GM18951 (cell line): ENCODE measurements at regions not wholly inside any gene's neighbourhood (a gene's known extent, or its start where the extent isn't known, plus 50 kb on each side); places are given as distances from the start of the nearest gene placed in this dataset.

ENCODE experiments used
- POLR2A ChIP-seq: IDR thresholded peaks from 4 replicates; pipeline ENCODE4 v1.6.1; 2011; ENCODE audit warnings: mild to moderate bottlenecking; ENCODE audit not compliant: insufficient read length, insufficient read depth; ENCODE audit errors: extremely low read depth
- in situ Hi-C: fragments of 300-500 bp; cut with MboI; formaldehyde crosslinking; loops from one replicate; pipeline ENCODE4 v1.12.0; 2022; ENCODE audit warnings: low sequenced_read_pairs, mixed read lengths, inconsistent platforms; ENCODE audit not compliant: unreplicated experiment

DNA sequence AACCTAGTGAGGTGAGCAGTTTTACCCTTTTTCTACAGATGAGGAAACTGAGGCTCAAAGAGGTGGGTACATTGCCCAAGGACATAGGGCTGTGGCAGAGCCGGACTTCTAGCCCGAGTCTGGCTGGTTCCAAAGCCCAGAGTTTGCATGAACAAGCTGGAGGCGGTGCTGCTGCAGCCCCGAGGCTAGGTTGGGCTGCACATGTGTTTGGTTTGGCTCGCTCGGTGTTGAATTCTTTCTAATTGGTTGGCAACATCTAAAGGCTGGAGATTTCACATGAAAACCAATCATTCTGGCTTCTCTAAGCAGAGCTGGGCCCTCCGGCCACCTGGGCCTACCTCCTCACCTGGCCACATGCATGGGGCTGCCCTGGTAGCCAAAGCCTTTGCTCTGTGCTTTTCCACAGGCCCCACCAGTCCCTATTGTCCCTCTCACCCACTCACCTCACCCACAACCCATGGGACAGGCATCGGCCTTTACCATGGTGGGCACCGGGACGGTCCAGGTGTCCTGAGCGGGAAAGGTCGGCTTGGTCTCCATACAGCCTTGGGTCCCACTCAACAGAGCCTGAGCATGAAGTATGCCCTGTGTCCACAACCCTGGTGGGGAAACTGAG lies 262.3 kb downstream of the NSG2 start:
- TF ChIP-seq POLR2A: no peak
- in situ Hi-C loops: loop anchor here (10.0 to 25.0 kb wide), 2 partner anchors 273 to 695 kb away; partner anchors contain the start of gene BOD1

DNA sequence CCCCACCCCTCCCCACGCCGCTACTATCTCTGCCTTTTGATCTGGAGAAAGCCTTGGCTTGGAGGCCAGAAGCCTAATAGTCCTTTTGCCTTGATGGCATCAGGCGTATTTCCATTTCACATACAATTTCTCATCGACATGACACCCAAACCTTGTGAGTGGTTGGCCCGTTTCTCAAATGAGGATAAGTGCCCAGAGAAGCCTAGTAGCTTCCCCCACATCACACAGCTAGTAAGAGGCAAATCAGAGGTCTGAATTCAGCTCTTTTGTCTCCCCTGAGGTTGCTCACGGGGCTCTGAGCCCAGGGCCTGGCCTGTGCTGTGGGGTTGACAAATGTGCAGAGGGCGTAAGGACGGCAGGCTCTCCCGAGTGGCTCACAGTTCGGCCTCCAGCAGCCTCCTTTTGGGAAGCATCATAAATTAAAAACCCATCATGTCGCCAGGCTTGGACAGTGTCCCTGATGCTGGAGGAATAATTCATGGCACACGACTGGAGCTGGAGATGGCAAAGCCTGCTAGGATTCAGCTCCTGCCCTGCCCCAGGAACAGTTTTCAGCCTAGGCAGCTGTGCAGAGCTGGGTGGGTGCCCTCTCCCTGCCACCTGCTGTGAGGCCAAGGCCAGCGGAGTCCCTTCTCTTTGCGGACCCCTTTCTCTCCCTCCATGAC lies 263.8 kb downstream of the NSG2 start:
- in situ Hi-C loops: loop anchor here (10.0 to 25.0 kb wide), 2 partner anchors 274 to 697 kb away; partner anchors contain the start of gene BOD1
- no peak for TF ChIP-seq POLR2A

DNA sequence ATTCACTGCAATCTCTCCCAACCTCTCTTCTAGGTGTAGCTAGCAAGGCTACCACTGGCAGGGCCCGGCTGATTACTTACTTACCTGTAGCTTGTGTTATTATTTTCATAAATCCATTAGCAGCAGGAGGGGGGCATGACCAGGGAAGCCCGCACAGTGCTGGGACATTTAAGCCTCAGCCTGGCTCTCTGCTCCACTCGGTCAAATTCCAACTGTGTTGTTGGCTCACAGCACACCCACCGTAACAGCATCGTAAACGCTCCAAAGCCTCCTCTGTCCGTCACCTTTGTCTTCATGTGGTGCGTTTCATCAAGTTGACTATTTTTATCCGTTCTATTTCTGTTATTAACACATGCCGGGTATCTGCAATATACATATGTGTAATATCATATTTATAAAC lies 264.7 kb downstream of the NSG2 start:
- TF ChIP-seq POLR2A: no peak
- in situ Hi-C loops: loop anchor here (25.0 kb wide), 1 partner anchor 698 kb away; the partner anchor contains the start of gene BOD1

DNA sequence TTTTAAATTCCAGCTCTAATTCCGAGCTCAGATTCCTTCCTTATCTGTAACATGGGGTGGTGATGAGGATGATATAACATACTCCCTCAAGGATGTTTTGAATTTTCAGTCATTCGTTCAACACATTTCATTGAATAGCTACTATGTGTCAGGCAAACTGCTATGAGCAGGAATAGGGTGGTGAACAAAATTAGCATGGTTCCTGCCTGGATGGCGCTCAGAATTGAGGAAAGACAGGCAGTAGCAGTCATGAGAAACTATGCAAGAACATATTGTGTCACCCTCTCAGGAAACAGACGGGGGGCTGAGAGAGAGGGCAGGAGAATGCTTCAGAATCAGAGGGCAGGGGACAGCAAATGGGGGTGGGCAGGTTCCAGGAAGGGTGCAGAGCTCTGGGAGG lies 265.2 kb downstream of the NSG2 start:
- in situ Hi-C loops: loop anchor here (25.0 kb wide), 1 partner anchor 698 kb away; the partner anchor contains the start of gene BOD1

DNA sequence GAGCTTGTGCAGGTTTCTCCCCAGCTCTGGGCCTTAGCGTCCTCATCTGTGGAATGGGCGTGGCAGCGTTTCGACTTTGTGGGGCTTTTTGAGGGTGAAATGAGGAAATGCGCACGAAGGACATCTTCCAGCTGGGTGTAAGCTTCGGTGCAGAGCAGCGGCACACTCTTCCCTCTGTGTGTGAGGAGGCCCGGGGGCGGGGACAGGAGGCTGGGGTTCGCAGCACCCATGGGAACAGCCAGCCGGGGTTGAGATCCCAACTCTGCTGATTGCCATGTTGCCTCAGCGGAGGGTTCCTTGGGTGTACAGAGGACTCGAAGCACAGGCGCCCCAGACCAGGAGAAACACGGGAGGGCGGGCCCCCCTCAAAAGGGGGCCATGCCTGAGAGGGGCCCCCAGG lies 265.6 kb downstream of the NSG2 start:
- TF ChIP-seq POLR2A: no peak
- in situ Hi-C loops: loop anchor here (25.0 kb wide), 1 partner anchor 699 kb away; the partner anchor contains the start of gene BOD1

More for the DNA sequence above, 265.2 kb downstream of the NSG2 start:
- TF ChIP-seq POLR2A: no peak

DNA sequence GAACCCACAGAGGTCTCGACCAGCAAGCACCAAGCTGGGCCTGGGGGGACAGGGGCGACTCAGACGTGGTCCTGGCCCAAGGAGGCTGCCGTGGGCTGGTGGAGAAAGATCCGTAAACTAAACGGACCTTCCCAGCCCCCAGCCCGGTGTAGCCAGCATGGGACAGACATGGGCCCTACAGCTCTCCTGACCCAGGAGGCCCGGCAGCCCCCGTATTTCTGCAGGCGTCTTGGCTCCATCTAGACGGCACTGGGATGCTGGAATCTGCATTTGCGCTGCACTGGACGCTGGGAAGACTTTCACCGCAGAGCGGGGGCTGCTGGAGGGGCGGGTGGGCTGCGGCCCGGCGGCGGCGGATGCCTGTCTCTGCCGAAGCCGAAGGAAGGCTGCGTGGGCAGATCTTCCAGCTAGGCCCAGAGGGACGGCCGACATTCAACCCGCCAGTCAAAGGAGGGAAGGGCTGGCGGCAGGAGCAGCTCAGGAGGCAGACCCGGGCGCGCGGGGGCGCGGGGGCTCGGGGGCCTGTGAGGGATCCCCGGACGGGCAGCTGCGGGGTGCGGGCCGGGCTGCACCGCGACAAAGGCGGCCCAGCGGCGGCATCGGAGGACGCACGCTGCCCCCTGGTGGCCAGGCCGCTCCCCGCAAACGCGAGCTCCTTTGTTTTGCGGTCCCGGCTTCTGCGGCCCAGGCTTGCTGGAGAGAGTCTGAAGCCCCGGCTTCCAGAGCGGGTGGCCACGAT lies 266.2 kb downstream of the NSG2 start:
- no peak for TF ChIP-seq POLR2A
- in situ Hi-C loops: loop anchor here (25.0 kb wide), 1 partner anchor 699 kb away; the partner anchor contains the start of gene BOD1

DNA sequence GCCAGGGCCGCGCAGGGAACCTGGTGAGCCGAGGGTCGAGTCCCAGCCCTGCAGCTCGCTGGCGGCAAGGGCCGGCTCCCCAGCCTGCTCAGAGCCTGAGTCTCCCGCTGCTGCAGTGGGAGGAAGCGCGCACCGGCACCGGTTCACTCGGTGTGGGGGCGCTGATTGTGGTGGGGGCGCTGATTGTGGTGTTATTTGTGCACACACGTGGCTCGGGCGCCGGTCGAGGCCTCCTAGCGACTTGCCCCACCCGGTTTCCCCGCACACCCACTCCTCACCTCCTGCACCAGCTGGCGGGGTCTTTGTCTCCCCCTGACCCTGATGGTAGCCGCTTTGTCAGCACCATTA lies 266.7 kb downstream of the NSG2 start:
- in situ Hi-C loops: loop anchor here (25.0 kb wide), 1 partner anchor 700 kb away; the partner anchor contains the start of gene BOD1
- no peak for TF ChIP-seq POLR2A

DNA sequence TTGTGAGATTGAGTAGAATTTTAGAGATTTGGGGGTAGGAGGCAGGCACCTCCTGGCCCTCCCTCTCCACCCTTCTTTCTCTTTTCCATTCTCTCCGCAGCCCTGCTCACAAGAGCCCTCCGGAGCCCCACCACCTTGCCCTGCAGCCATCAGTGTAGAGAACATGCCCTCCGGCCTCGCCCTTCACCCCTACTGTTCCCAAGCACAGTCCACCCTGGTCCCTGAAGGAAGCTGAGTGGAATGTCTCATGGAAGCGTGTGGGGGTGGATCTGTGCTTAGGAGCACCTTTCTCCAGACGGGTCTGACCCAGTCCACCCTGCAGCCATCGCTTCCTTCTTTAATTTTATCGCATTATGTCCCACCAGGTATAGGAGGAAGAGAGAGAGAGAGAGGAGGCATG lies 267.1 kb downstream of the NSG2 start:
- TF ChIP-seq POLR2A: no peak
- in situ Hi-C loops: loop anchor here (25.0 kb wide), 1 partner anchor 700 kb away; the partner anchor contains the start of gene BOD1

DNA sequence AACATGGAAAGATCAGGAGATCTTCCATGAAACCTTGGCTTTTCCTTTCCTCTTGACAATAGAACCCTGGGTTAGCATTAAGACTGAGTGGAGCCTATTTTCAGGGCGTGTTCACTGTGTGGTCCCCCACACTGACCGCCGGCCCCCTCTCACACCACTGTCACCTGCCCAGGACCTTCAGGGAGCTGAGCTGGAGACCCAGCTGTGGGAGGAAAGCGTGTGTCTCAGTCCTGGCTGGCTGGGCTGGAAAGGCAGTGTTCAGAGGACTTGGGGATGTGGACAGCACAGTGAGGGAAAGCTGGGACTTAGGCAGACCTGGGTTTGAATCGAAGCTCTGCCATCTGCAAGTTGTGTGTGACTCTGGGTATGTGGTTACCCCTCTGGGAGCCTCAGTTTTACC lies 268.1 kb downstream of the NSG2 start:
- TF ChIP-seq POLR2A: no peak
- in situ Hi-C loops: loop anchor here (25.0 kb wide), 1 partner anchor 701 kb away; the partner anchor contains the start of gene BOD1

DNA sequence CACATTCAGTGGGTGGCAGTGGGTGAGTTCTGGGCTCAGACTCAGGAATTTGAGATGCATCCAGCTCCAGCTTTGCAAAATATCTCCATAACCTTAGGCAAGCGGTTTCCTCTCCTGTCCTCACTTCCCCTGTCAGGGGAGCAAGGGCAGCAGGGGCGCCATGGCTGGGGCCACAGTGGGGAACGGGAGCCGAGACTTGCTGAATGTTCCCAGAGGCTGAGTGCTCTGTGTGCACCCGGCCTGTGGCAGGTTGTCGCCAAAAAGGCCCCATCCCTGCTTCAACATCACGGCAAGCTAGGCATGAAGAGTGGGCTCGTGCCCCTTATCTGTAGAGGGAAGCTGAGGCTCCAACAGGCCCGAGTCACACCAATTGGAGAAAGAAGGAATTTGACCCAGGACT lies 268.8 kb downstream of the NSG2 start:
- in situ Hi-C loops: loop anchor here (25.0 kb wide), 1 partner anchor 702 kb away; the partner anchor contains the start of gene BOD1
- no peak for TF ChIP-seq POLR2A

DNA sequence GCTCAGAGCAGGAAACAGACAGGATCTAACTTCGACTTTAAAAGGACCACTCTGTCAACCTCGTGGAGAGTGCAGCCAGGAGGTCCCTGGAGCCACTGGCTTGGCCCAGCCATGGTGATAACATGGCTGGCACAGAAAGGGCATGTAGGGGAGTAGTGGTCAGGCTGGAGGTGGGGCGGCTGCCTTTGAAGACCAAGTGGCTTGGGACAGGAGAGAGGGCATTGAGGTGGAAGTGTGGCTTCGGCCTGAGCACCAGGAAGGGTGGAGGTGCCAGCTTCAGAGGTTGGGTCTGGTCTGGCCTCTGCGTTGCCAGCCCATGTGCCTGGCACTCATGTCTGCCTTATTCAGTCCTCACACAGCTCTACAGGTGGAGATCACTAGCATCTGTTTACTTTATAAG lies 270.0 kb downstream of the NSG2 start:
- in situ Hi-C loops: loop anchor here (25.0 kb wide), 1 partner anchor 703 kb away; the partner anchor contains the start of gene BOD1
- TF ChIP-seq POLR2A: no peak

DNA sequence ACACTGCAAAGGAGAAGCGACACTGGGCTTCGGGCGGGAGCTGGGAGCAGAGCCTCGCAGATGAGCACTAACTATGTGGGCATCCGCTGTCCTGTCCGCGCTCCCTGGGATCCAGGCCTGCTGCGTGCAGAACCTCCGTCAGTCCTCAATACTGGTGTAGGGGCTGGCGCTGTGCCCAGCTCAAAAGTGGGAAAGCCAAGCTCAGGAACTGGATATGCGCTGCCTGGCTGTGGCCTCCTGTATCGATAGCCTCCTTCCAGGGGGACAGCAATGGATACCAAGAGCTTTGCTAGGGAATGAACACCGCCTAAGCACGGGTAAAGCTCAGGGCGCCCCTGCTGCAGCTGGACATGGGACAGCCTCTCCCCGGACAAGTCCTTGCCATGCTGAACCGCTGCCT lies 270.4 kb downstream of the NSG2 start:
- in situ Hi-C loops: loop anchor here (25.0 kb wide), 1 partner anchor 704 kb away; the partner anchor contains the start of gene BOD1
- TF ChIP-seq POLR2A: no peak

DNA sequence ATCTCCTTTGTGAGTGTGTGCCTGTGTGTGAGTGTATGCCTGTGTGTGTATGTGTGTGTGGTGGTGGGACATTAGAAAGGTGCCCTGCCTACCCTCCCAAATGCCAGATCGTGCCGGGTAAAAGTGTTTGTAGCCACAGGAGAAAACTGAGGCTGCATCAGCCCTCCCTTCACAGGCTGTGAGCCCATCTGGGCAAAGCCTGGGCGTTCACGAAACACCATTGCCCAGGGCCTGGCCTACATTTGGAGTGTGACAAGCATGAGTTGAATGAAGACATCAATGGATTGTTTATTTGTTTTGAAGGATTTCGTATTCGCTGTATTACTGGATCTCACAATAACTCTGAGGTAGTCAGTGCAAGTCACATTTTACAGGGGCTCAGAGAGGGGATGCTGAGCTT lies 270.8 kb downstream of the NSG2 start:
- TF ChIP-seq POLR2A: no peak
- in situ Hi-C loops: loop anchor here (25.0 kb wide), 1 partner anchor 704 kb away; the partner anchor contains the start of gene BOD1
